ENCODE measurements at regions not wholly inside any gene's neighbourhood (a gene's known extent, or its start where the extent isn't known, plus 50 kb on each side); places are given as distances from the start of the nearest gene placed in this dataset.
"Not testable (repeated sequence)": the region's sequence is repeated elsewhere in the genome, so short reads cannot be mapped to it uniquely, and the experiment has no call there.

DNA sequence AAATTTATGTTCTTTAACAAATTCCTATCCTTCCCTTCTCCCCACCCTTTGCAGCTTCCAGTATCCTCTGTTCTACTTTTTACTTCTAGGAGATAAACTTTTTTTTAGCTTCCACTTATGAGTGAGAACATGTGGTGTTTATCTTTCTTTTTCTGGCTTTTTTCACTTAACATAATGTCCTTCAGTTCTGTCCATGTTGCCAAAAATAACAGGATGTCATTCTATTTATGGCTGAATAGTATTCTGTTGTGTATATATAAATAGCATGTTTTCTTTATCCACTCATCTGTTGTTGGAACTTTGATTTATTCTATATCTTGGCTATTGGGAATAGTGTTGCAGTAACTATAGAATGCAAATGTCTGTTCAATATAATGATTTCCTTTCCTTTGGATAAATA, 1191.2 kb downstream of the CNTNAP5 start:
- DNase-seq (ENCODE audit: low spot score): no peak

DNA sequence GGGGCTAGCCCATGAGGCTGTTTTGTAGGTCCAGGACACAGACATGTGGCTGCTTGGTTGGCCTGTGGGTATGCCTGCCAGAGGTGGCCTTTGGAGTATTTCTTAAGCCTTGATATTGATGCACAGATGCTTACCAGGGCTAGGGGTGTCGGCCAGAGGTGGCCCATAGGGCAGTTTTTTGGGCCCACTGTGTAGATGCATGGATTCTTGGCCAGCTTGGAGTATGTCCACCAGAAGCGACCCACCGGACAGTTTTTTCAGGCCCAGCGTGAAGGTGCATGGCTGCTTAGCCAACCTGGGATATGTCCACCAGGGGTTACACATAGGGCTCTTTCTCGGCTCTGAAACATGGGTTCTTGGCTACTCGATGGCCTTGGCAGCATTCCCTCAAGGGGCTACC, 1199.1 kb downstream of the CNTNAP5 start:
- no peak for DNase-seq (ENCODE audit: low spot score)

DNA sequence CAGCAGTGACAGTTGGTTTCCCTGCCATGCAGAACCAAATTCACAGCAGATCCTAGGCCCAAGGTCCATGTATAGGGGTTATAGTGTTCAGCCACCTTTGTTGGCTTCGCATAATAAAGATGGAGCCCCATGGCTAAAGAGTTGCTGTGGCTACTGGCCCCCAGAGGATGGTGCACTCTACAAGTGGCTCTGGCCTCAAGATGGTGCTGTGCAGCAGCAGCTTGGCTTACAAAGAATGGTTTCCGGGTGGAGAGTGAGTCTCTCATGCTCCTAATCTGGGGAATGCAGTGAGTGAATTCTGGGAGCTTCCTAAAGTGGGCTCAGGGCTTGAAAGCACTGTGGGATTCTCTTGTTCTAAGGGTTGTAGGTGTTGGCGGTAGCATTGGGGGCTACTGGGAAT, 1199.7 kb downstream of the CNTNAP5 start:
- DNase-seq (ENCODE audit: low spot score): no peak

DNA sequence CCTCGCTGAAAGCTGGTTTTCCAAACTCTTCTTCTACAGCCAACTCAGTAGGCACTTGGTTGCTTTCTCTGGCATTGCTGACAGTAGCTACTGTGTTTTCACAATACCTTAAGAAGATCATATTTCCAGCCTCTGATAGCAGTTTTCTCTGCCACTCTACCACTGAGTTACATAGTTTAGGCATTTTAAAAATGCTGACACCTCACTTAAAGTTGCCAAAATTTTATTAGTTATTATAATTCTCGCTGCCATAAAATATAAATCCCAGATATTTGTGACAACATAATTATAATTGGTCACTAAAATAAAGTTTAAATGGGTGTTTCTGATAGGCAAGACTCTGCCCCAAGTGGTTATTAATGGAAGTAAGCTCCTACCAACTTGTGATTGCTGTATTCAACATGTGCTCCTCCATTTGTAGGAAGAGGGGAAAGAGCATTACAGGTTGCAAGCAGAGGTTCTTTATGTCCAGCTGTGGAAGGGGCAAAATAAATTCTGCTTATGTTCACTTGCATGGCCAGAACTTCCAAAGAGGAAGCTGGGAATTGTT, 1202.8 kb downstream of the CNTNAP5 start:
- no peak for DNase-seq (ENCODE audit: low spot score)

DNA sequence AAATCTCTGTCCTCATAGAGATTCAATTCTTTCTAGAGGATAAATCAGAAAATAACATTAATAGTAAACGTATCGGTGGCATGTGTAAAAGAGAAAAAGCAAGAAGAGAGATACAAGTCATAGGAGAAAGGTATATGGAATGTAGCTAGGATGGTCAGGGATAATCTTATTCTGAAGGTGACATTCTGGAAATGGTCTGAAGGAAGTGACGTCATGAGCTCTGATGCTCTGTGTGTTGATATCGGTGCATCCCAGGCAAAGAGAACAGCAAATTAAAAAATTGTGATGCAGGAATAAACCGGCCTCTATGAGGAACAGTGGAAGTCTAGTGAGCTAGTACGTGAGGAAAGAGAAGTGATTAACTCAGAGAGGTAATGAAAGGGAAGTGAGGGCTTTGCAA, 1215.8 kb downstream of the CNTNAP5 start:
- DNase-seq (ENCODE audit: low spot score): no peak

DNA sequence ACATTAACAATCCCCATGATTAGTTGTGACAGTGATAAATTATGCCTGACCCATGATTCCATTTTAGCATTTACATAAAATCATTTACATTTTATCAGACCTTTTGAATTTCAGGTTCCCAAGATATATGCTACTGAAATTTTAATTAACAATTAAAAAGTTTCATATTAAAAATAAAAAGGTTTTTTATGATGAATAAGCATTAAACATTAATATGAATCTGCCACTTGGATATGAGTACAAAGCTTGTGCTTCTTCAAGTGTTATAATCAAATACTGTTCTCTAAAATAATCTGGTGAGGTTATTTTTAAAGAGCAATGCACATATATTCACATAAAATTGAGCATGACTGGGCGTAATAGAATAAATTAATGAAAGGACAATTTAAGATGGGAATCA, 1218.0 kb downstream of the CNTNAP5 start:
- DNase-seq (ENCODE audit: low spot score): no peak

DNA sequence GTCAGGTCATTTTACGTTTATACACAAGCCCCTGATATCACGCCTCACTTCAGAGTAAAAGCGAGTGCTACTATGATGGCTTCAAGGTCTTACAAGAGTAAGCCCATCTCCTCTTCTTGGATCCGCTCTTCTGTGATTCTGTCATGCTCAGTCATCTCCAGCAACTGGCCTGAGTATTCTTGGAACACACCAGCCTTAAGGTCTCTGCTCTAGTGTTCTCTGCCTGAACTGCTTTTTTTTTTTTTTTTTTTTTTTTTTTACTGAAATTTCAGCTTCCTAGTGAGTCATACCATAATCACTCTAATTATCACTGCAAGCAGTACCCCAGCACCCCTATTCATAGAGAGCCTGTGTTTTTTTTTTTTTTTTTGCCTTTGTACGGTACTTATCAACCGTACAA, 1228.9 kb downstream of the CNTNAP5 start:
- no peak for DNase-seq (ENCODE audit: low spot score)

DNA sequence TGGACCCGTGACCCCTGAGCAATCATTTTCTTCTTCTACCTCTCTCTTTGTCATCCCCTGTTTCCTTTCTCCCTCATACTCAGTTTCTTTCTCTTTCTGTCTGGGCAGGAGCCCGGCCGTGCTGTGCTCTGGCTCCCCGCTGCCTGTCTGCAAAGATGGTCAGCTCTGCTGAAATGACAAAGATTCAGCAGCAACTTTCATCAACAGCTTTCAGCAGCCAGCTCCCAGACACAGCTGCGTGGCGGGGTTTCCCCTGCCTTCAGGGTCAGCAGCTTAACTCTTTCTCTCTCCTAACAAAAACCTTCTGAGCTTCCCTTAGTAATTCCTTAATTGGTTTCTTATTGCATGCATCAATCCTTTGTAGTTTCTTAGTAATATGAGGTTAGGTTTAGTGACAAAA, 1234.4 kb downstream of the CNTNAP5 start:
- no peak for DNase-seq (ENCODE audit: low spot score)

DNA sequence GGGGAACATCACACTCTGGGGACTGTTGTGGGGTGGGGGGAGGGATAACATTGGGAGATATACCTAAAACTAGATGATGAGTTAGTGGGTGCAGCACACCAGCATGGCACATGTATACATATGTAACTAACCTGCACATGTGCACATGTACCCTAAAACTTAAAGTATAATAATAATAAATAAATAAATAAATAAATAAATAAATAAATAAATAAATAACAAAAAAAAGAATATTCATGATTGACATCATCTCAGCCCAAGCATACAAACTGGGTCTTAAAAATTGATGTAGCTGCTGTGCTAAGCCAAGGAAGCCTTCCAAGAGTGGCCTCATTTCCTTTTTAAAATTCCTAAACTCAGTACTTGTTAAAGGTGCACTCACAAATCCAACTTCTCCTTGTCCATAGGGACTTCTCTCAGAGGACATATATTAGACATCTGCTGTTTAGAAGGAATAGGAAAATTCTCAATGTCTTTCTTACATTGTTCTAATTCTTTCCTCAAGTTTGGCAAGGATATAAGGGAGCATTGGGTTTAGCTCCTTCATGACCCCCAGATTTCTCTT, 1235.4 kb downstream of the CNTNAP5 start:
- not testable (repeated sequence) for DNase-seq (ENCODE audit: low spot score)

DNA sequence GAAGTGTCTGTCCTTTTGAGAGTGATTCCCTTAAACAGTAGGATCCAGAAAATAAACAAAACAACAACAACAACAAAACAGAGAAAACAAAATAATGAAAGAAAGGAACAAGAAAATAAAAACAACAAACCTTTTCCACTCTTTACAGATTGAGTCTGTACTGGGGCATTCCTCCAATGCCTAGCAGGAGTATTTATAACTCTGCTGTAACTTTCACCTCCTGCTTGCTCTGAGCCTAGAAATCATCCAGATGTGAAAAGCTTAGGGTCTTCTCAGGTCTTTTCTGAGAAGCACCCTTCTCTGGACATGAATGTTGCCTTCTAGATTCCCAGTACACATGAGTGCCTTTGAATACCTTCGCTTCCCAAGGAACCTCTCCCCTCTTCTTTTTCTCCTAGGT, 1239.4 kb downstream of the CNTNAP5 start:
- no peak for DNase-seq (ENCODE audit: low spot score)

DNA sequence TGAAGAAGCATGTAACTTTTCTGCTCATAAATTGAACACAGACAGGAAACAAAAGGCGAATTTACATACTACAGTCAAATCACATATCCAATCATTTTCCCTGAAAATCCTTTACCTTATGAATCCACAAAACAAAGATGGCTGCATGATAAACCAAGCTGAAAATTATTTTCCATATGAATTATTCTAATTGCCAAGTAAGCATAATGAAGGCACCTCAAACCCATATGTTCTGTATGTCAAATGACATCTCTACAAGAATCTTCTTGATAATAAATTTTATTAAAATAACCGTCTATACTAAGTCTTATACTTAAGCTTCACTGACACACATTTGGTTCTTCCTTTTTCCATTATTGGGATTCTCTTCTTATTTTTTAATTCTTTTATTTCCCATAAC, 1242.6 kb downstream of the CNTNAP5 start:
- DNase-seq (ENCODE audit: low spot score): no peak

DNA sequence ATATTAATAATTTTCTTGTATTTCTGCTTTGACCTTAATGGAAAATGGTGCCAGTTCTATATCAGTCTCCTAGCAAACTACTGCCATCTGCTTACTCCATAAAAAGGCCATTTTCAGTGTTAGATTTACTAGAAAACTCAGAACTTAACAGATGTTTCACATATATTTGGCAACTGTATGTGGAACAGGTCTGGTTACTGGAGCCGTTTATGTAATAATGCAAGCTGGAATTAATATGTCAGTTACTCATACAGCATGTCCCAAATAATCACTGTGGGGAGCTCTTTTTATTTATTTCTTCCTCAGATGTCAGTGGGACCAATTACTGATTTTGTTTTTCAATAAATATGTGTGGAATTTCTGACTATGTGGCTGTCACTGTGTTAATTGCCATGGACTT, 1247.6 kb downstream of the CNTNAP5 start:
- DNase-seq (ENCODE audit: low spot score): no peak

DNA sequence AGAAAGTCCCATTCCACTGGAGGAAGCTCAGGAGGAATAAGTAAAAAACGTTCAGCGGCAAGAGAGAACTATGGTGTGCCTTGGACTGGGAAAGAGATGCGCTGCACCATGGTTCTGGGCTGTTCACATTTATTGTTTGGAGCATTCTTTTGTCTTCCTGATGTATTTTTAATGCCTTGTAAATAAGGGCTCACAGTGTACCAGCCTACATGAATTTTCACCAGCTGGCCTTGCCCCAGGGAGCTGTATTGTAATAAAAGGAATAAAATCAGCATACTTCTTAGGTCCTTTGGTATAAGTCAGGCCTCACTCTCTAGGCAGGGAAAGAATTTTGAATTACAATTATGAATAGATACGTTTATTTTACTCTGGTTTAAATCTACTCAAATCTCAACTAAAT, 1249.6 kb downstream of the CNTNAP5 start:
- no peak for DNase-seq (ENCODE audit: low spot score)

DNA sequence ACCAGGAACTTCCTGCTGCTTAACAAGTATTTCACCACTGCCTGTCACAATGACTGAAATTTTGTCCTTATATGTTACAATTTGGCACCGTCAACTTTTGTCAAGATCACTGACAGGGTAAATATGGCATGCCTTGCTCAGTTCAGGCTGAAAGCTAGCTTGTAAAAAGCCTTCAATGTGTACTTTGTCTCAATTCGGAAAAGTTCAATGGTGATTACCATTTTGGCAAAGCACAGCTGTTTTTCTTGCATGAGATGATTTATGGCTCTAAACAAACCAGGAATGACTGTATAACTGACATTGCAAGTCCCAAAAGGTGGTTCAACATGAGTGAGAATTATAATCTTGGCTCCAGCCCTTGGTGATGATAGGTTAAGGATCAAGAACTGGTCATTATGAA, 1255.2 kb downstream of the CNTNAP5 start:
- DNase-seq (ENCODE audit: low spot score): no peak

DNA sequence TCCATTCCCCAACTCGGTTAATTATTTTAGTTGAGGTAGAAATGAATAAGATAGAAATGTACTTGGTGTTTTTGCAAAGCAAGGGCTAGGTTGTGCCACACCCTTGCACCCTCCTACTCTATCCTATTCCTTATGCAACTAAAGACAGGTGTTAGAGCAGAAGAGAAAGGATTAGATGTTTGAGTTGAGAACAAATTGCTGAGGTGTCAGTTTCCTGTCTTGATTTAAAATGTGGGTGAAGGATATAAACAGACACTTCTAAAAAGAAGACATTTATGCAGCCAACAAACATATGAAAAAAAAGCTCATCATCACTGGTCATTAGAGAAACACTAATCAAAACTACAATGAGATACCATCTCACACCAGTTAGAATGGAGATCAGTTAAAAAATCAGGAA, 1256.2 kb downstream of the CNTNAP5 start:
- no peak for DNase-seq (ENCODE audit: low spot score)

DNA sequence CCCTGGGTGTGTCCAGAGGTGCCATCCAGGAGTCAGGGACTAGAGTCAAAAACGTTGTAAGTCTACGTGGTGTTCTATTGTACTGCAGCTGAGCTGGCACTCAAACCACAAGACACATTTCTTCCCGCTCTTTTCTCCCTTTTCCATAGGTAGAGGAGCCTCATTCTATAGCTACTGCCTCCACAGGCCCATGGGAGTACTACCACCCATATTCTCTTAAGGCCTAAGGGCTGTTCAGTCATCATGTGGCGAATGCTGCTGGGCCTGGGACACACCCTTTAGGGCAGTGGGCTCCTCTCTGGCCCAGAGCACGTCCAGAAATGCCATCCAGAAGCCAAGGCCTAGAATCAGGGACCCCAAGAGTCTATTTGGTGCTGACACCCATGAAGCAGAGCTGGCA, 1271.7 kb downstream of the CNTNAP5 start:
- no peak for DNase-seq (ENCODE audit: low spot score)

DNA sequence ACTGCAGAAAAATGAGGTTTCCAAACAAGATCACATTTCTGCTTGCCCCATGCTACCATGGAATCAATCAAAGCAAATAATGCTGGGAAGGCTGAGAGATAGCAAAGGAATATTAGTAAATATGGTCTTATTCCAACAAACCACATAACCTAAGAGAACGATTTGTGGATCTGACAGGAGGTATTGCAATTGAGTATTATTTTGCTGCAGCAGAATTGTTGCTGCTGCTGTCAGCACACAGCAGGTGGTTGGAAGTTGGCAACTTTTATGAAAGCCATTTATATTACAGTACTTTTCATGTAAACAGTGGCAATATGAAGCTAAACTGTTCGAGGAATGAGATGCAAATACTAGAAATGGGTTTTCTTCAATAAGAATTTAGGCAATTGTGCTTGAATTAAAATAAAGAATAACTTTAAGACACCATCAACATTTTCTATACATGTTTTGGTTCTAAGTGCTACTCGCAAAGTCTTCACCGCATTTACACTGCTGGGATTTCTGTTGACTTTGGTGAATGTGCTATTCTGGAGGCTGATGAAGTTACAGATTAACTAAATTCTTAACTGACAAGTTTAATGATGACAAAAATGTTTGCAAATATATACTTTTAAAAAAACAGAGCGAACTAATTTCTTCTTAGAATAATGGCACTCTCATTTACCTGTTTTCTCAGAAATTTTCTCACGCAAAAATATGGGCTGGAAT, 1285.7 kb downstream of the CNTNAP5 start:
- DNase-seq (ENCODE audit: low spot score): no peak

DNA sequence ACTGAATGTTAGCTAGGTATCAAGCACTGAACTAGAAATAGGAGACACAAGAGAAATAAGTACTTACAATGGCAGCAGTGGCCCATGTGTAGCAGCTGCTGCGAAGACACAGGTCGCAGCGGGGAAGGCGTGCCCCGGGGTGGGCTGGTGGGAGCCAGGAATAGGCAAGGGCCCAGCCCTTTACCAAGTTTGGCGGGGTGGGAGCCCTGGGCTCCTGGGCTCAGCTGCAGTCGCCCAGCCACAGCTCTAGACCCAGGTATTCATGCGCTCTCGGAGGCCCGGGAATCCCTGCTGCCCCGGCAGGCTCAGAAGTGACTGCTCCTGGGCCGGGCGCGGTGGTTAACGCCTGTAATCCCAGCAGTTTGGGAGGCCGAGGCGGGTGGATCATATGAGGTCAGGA, 1287.3 kb downstream of the CNTNAP5 start:
- DNase-seq (ENCODE audit: low spot score): no peak

DNA sequence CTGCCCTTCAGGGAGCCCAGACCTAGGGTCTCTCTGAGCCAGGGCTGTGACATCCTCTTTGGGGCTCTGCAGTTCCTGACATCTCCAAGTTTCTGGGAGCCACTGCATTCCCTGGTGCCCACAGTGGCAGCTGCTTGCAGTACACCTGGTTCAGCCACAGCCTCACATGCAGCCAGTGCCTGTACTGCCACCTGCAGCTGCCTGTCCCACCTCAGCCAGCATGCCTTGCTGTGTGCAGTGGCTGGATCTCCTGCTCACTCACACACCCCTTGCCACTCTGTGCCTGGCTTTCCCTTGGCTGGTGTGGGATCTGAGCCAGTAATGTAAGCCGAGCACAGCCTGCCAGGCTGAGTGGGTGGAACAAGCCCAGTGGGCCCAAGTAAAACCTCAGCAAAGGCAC, 1288.7 kb downstream of the CNTNAP5 start:
- DNase-seq (ENCODE audit: low spot score): no peak

DNA sequence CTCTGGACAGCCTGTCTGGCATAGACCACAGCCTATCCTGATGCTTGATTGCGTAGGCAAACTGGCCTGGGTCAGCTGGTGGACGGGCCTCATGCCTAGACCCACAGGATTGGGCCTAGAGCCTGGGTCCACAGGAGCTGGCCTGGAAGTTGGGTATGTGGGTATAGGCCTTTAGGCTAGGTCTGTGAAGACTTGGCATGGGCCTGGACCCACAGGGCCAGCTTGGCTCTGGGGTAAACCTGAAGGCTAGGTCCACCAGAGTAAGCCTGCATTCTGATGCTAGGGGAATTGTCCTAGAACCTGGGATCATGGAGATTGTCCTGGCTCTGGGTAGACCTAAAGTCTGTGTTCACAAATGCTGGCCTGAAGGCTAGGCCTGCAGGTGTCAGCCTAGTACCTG, 1293.7 kb downstream of the CNTNAP5 start:
- no peak for DNase-seq (ENCODE audit: low spot score)

DNA sequence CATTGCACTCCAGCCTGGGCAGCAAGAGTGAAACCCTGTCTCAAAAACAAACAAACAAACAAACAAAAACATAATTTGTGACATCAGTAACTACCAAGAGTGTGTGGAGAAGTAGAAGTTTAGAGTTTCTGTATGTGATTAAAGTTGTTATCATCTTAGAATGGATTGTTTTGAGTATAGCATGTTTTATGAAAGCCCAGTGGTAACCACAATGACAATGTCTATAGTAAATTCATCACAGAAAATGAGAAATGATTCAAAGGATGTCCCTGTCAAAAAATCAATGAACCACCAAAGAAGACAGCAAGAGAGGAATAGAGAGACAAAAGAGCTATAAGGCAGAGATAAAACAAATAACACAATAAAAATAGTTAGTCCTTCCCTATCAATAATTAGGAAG, 1299.2 kb downstream of the CNTNAP5 start:
- DNase-seq (ENCODE audit: low spot score): no peak

DNA sequence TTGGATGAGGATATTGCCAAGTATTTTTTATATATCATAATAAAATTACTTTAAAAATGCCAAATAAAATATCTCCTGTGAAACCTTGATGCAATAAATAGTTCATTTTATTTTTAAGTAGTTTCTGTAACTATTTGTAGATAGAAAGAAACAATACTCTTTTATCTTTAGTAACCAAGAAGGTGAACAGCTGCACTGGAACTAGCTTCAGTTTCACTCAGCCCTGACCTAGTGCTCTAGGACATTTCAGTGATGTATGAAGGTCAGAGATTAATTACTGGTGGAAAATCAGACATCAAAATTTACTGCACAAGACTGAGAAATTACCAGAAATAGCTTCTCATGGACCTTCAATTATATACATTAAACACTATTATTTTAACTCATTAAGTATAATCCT, 1305.0 kb downstream of the CNTNAP5 start:
- DNase-seq (ENCODE audit: low spot score): no peak

DNA sequence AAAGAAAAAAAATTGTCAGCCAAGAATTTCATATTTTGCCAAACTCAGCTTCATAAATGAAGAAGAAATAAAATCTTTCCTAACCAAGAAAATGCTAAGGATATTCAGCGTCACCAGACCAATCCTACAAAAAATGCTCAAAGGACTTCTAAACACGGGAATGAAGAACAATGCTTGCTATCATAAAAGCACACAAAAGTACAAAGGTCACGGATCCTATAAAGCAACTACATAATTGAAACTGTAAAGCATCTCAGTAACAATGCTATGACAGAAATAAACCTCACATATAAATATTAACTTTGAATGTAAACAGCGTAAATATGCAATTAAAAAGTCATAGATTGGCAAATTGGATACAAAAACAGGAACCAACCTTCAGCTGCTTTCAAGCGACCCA, 1314.6 kb upstream of the GYPC start:
- DNase-seq (ENCODE audit: low spot score): no peak

DNA sequence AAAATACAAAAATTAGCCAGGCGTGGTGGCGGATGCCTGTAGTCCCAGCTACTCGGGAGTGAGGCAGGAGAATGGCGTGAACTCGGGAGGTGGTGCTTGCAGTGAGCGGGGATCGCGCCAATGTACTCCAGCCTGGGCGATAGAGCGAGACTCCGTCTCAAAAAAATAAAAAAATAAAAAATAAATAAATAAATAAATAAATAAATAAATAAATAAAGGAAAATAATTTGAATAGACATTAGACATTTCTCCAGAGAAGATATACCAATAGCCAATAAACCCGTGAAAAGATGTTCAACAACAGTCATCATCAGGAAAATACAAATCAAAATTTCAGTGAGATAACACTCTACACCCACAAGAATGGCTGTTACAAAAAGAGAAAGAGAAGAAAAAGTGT, 1302.4 kb upstream of the GYPC start:
- DNase-seq (ENCODE audit: low spot score): not testable (repeated sequence)

Measured in putamen (tissue), 1 donor.